Stimulated activated CD8-positive, alpha-beta memory T cell treated with anti-CD3 and anti-CD28 coated beads, Interleukin-4, amount 100 ng/mL, for 24 hours (primary cell): ENCODE measurements at regions not wholly inside any gene's neighbourhood (a gene's known extent, or its start where the extent isn't known, plus 50 kb on each side); places are given as distances from the start of the nearest gene placed in this dataset.

Source experiments
- DNase-seq: peaks from one replicate; pipeline ENCODE4 v3.0.0-alpha.2; 2020; ENCODE audit warnings: low read depth

DNA sequence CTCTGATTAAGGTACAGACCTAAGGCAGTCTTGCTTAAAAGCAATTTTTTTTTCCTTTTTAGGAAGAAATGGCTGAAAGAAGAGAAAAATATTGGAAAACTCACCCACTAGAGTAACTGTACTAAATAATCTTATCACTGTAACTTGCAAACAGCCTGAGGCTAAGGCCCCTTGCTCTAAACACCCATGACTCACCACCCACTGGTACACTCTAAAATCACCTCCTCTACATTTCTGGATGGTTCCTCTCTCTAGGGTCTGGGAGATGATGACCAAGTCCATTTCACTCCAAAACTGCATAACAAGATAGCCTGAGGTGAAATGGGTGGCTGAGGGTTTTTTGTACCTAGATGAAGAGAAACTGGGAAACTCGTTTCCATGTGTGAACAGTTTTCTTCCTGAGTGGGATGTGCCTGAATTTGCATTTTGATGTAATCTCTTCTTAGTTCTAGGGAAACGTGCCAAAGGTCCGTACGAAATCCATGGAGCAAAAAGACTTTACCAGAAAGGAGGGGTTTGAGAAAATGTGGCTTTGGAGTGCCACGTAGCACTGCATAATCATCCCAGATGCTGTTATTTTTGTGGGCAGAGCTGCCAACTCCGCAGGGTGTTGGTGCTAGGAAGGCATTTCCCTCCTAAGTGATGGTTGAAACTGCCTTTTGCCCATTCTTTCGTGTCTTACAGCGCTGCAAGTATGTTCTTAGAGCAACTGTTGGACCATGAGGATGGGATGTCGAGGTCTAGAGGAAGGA, 113.5 kb upstream of the C10orf90 start:
- DNase-seq, result no peak

DNA sequence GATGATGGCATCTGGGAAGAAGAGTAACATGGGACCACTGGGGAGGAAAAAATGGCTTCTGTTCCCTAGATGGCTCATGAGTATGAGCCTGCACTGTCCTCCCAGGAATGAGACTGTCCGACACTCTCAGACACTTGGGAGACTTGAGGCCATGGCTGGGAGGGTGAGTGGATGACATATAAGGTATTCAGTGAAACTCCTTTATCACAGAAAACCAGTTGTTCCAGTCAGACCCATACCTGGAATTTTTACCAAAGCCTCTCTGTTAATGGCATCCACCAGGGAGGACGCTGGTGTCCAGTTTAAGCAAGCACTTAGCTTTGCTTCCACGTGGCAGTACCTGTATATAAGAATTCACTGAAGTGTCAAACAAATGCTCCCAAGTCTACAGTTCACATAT, 116.7 kb upstream of the C10orf90 start:
- no peak for DNase-seq

DNA sequence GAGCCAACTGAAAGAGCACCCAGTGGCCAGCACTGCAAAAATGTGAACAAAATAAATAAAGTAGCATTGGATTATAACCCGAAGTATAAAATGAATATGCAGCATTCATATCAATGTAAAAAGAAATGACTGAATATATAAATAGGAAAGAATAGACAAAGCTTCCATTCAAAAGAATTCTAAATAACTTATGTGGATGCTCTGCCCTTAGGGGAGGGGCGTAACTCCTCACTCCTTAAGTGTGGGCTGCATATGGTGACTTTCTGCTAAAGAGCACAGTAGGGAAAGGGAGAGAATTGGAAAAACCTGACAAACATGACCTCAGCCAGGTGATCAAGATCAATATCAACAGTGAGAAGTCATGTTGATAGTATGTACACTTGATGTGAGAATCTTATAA, 109.9 kb upstream of the DOCK1 start:
- DNase-seq, result no peak

DNA sequence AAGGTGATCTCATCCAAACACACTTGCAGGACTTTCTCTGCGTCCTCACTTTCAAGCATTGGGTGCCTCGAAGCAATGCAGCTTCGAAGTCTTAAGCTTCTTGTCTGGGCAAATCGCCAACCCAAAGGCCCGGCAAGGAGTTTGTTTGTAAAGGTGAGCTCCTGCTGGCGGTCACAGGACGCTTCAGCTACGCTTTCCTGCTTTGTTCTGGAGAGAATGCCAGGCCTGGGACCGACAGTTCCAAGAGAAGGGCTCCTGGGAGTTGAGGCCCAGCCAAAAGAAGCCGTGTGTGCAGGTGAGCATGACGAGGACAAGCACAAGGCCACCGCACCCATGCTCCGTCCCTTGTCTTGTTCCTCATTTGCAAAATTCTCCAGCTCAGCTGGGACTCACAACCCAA, 106.6 kb upstream of the DOCK1 start:
- no peak for DNase-seq

DNA sequence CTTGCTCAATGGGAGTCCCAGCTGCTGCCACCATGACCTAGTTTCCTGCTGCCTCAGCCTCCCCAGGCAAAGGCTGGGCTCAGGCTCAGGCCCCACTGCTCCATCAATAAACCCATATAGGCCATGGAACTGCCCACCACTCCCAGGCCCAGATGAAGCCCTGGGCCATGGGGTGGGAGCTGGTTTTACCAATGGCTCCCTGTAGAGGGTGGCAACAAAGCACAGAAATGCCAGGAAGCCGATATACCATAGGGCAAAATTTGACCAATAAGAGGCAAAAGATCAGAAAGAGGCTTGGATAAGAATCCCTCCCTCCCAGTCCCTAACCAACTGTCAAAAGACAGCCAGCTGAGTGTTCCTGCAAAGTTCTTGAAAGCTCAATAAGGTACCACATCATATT, 101.8 kb upstream of the DOCK1 start:
- no peak for DNase-seq

DNA sequence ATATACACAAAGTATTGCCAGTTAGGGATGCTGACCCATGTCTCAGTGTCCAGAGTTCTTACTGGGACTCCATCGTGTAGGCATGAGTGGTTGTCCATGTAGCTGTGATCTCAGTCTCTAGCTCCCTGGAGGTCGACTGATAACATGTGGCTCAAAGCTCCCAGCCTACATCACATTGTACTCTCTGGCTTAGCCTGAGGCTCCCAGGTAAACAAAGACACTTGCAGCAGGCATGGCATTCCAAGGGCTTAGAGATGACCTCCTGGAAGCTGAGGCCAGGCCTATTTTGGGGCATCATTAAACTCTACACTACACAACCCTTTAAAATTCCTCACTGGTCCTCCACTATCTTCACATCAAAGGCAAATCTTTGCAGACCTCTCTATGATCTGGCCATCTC, 100.8 kb upstream of the DOCK1 start:
- DNase-seq, result no peak

DNA sequence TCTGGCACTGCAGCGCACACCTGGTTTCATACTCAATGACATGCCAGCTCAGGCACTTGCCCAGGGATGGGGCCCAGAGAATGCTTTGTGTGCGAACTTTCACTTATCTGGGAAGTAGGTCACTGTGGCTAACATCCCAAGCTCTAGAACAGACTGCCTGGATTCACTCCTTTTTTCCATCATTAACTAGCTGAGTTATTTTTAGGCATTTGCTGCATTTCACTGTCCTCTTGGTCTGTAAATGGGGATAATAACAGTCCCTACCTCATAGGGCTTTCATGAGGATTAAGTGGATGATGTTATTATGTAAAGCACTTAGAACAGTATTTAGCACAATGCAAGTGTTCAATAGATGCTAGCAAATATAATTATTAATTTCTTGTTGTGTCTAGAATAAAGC, 98.7 kb upstream of the DOCK1 start:
- no peak for DNase-seq

DNA sequence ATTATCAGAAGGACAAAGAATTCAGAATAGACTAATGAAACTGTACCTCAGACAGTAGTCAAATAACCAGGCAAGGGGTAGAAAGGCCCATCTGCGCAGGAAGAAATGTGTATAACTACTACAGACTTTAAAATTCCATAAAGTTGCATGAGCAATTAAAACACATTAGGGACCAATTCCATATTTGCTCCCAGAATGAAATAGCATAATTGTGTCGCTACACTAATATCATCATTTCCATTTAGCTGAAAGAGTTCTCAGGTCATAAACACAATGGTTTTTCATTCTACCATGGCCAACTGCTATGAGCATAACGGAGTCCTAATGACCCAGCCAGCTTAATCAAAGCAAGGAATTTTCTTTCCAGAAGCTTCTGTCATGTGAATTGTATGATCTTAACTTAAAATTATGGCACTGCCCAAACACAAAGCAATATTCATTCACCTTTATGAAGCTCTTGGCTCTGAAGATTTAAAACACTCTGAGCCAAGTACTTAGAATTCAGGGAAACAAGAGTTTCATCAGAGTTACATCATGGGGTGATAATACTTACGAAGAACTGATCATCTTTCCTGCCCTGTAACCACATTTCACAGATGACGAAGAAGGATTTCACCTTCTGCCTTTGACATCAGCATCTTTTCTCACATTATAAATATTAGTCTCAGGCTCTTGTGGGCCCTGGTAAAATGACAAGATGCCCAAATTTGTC, 98.1 kb upstream of the DOCK1 start:
- DNase-seq, result no peak

DNA sequence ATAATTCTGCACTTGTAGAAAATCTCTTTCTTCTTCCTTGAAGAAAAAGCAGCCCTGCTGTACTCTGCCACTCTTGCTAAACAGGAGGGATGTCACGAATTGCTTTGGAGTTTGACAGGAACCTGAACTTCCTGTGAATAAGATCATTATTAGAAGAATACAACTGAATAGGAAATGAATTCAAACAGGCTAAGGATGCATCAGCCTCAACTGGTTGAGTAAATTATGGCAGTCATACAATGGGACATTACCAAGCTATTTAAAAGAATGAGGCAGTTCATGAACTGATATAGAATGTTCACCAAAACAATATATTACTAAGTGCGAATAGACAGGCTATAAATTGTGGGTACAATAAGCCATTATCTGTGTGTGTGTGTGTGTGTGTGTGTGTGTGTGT, 97.1 kb upstream of the DOCK1 start:
- no peak for DNase-seq

DNA sequence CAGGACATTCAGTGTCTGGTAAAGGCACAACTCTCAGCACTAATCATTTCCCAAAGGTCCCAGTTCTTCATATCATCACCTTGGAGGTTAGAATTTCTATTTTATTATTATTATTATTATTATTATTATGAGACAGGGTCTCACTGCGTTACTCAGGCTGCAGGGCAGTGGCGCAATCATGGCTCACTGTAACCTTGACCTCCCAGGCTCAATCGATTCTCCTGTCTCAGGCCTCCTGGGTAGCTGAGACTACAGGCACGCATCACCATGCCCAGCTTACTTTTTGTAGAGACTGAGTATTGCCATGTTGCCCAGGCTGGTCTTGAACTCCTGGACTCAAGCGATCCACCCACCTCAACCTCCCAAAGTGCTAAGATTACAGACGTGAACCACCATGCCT, 91.8 kb upstream of the DOCK1 start:
- no peak for DNase-seq

DNA sequence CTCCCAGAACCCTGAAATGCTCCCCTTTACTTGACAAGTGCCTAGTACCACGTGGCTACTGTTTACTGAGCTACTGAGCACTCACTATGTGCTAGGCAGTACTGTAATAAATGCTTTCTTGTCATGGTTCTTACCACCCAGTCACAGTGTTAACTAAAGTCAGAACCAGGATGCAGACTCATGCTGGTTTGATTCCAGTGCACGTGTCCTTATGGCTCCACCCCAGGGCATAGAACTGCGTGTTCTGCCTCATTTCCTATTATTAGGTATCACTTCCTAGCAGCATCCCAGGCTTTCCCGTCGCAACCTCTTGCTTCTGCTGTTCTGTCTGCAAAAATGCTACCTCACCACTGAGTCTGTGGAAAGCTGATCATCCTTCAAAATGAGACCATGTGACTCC, 71.7 kb upstream of the DOCK1 start:
- no peak for DNase-seq

DNA sequence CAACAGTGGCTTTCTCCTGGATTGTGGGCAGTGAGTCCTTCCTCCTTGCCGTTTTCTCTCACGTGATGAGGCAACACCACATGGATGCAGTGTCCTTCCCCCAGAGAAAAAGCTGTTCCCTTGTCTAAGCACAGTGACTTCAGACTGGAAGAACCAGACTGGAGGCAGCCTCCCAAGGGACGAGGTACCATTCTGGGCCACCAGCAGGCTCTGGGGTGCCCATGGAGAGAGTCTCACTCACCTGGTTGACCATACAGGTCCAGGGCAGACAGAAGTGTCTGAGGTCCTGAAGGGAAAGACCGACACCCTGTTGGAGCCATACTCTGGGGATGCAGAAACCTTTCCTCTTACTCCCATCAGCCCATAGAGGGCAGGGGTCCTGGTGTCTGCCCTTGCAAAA, 69.2 kb upstream of the DOCK1 start:
- DNase-seq, result no peak

DNA sequence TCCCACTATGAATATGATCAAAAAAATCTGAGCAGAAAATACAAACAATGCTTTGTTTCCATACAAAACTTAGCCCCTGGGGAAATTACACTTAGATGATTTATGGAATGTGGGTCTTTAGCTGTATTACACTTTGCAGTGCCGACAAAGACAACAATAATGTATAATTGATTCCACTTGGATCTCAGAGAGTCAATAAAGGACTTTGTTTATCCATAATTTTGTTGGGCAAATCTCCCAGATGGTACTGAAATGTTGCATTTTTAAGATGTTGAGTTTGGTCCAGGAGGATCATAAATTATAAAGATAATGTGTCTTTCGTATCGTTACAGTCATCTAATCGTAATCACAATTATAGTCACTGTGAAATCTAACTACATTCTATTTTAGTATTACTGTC, 66.9 kb upstream of the DOCK1 start:
- DNase-seq, result no peak

DNA sequence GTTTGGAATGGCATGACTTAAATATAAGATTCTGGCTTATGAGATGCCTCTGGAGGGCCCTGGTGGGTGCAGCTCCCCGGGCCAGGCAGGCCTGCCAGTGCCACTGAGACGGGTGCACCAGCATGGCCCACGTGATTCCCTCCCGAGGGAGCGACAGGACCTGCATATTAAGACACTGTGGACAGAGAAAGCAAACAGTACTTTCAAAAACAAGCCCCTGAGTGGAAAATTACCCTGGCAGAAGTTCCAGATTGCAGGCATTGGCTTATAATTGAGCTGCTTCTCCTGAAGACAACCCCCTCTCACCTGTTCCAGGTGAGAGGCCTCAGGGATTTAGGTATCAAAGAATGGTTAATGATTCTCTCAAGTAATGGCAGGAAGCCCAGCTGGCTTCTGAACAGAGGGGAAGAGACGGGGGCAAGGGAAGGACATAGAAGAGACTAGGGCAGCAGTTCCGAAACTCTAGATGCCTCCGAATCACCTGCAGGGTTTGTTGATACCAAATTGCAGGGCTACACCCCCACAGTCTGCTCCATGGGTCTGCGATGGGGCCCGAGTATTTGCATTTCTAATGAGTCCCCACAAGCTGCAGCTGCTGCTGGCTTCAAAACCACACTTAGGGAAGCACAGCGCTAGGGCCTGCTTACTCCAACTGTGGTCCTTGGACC, 66.0 kb upstream of the DOCK1 start:
- DNase-seq, result no peak

DNA sequence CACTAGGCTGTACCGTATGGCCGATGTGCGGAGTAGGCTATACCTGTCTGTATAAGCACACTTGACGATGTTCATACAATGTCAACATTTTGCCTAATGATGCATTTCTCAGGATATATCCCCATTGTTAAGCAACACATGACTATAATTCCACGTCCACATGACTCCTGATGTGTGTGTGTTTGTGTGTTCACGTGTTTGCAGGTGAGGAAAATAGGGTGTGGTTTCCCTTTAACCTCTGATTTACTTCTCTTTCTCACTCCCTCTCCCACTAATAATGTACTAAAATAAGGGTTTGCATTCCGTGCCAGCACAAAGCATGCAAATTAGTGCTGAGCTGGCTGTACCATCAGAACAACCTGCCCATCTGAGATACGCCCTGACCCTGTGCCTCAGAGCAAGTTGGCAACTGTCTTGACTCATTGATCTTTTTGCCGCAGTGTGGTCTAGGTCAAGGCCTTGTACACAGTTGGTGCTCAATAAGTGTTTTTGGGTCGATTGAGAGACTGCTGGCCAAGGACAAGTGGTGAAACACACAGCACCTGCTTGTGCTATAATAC, 64.6 kb upstream of the DOCK1 start:
- no peak for DNase-seq

DNA sequence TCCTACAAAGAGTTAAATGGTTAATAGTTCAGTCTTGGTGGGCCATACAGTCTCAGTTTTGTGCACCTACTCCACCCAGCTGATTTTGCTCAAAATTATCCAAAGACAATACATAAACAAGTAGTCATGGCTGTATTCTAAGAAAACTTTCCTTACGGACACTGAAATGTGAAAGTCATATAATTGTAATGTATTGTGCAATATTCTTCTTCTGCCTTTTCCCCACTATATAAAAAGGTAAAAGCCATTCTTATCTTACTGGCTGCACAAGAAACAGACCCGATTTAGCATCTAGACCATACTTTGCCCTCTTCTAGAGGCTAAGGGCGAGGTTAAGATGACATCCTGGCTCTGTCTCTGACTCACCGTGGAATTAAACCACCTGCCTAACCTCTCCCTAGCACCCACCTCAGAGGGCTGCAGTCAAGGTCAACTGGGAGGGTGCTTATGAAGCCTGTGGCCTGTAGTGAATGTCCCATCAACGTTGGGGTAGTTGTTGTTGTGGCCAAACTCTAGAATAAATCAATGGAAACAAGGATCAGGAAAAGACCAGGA, 63.8 kb upstream of the DOCK1 start:
- no peak for DNase-seq

DNA sequence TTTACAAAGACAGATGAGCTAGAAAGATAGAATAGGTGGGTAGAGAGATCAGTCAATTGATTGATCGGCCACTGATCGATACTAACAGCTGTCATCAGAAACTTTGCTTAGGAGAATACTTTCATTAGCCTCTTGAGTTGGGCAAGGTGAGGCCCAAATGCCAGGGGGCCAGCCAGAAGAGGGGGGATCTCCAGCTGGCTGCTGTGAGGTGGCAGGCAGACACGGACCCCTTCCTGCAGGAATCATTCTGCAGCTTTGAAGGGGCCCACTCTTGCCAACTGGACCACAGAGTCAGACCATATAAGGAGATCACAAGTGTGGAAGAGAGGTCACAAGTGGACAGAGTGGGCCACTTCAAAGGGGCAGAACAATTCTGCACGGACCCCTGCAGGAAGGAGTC, 62.9 kb upstream of the DOCK1 start:
- DNase-seq, result no peak

DNA sequence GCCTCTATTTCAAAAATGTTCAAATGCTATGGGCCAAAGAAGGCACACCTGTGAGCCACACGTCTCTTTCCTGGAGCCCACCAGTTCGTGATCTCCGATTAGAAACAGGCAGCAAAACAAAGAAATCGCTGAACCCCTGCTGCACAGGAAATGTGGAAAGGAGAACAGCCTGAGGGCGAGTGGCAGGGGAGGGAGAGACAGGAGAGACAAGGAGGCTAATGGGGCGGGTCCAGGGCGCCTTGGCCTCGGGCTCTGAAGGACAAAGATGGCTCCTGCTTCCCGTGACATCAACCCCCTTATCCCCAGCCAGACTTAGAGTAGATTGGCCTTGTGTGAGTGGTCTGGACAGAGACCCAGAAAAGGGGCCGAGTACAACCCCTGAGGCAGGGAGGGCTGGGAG, 62.4 kb upstream of the DOCK1 start:
- no peak for DNase-seq

DNA sequence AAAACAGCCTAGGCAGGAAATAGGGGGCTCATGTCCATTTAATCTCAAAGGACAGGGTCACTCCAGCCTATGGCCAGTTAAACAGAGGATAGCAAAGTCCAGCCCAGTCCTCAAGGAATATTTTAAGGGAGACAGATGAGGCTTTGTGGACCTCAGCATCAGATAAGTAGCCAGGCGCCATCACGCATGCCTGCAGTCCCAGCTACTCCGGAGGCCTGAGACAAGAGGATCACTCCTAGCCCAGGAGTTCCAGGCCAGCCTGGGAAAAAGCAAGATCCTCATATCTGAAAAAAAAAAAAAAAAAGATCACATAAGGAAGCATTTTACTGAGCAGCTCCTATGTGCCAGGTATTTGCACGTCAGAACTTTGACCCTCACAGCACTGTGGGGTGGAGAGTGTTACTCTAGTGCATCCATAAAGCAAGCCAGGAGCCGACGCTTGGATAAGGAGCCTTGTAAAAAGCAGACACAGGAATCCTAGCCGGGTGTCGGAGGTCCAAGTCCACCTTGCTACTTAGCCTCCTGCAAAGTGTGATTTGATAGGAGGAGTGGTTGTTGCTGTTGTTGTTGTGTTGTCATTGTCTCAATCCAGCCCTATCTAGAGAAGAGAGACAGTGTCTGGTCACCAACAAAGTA, 61.8 kb upstream of the DOCK1 start:
- no peak for DNase-seq

DNA sequence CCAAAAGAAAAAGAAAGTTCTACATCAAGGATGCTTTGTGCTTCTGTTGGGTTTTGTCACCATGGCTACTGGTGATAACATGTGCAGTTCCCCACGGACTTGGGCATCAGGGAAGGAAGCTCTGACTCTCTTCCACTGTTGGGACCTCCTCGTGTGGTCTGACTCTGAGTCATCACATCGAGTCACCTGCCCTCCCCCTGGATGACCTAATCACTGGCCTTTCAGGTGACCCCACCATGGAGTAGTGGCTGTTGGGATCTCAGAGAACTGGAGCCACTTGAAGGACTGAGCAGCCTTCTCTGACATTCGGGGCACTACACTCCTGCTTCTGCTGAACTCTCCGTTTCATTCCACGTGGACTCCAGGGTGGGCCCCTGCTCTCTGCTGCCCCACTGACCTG, 60.8 kb upstream of the DOCK1 start:
- no peak for DNase-seq

DNA sequence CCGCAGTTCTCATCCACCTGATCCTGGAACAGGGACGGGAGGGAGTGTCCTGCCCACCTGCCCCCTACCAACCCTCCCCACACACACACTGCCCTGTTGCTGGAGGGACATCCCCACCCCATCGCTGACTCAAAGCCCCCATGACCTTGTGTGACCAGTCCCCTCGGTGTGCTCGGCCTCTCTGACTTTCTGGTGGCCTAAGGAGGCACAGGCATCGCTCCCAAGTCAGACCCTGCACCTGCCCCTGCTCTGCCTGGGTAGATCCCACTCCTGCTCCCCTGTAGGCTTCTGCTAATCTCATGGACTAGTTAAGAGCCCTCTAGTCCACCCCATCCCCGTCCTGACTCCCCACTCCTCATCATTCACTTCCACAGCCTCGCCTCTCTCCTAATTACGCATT, 58.8 kb upstream of the DOCK1 start:
- no peak for DNase-seq

DNA sequence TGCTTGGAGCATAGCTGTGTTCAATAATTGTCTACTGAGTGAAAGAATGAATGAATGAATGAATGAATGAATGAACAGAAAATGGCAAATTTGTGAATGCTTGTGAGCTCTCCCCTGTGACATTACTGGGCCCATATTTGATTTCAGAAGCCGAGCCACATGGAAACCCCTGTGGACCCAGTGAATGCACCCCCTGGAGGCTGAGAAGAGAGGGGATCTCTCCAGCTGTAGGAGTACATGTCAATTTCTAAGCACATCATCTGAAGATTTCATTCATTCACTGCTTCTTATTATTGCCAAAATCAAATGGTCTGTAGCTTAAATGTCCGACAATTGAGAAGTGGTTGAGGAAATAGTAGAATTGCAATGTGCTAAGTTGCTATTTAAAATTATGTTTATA, 58.3 kb upstream of the DOCK1 start:
- DNase-seq, result no peak
